Ishikawa (cell line): ENCODE measurements at regions not wholly inside any gene's neighbourhood (a gene's known extent, or its start where the extent isn't known, plus 50 kb on each side); places are given as distances from the start of the nearest gene placed in this dataset.

ENCODE experiments used
- CEBPB ChIP-seq: IDR thresholded peaks from 2 replicates; pipeline ENCODE4 v1.6.1; 2012
- CREB1 ChIP-seq: IDR thresholded peaks from 2 replicates; pipeline ENCODE4 v1.6.1; 2012; ENCODE audit warnings: low read depth
- EGR1 ChIP-seq: IDR thresholded peaks from 2 replicates; pipeline ENCODE4 v1.6.1; 2012
- EP300 ChIP-seq: IDR thresholded peaks from 2 replicates; pipeline ENCODE4 v1.6.1; 2012; ENCODE audit warnings: borderline replicate concordance
- FOXM1 ChIP-seq: IDR thresholded peaks from 2 replicates; pipeline ENCODE4 v1.6.1; 2012; ENCODE audit warnings: low read depth, borderline replicate concordance
- NFIC ChIP-seq: IDR thresholded peaks from 2 replicates; pipeline ENCODE4 v1.6.1; 2012
- RAD21 ChIP-seq: IDR thresholded peaks from 2 replicates; pipeline ENCODE4 v1.6.1; 2012; ENCODE audit warnings: low read depth
- REST ChIP-seq: IDR thresholded peaks from 2 replicates; pipeline ENCODE4 v1.6.1; 2012; ENCODE audit warnings: low read depth, mild to moderate bottlenecking
- TAF1 ChIP-seq: IDR thresholded peaks from 2 replicates; pipeline ENCODE4 v1.6.1; 2012; ENCODE audit warnings: low read depth, mild to moderate bottlenecking
- TCF12 ChIP-seq: IDR thresholded peaks from 2 replicates; pipeline ENCODE4 v1.6.1; 2012; ENCODE audit warnings: low read depth
- TEAD4 ChIP-seq: IDR thresholded peaks from 2 replicates; pipeline ENCODE4 v1.6.1; 2012
- YY1 ChIP-seq: IDR thresholded peaks from 2 replicates; pipeline ENCODE4 v1.6.1; 2012; ENCODE audit warnings: low read depth
- ZBTB7A ChIP-seq: IDR thresholded peaks from 2 replicates; pipeline ENCODE4 v1.6.1; 2012; ENCODE audit warnings: low read depth
- TF ChIP-seq, protein P1 (sequence below): IDR thresholded peaks from 2 replicates; pipeline ENCODE4 v1.6.1; 2012

DNA sequence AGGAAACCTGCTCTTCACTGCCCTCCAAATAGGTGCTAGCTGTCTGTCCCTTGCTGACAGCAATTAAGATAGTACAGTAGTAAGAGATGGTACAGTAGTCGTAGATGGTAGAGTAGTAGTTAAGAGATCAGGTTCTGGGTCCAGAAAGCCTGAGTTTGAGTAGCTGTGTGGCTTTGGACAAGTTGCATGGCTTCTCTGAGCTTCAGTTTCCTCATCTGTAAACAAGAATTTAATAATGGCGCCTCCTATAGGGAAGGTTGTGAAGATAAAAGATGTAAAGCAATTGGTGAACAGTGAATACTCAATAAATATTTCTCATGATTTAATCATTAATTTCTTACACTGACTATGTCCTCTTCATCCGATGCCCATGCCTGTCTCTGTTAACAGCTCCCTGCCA is 86.9 kb upstream of the BCL6 start:
- no peak for TF ChIP-seq CEBPB
- no peak for TF ChIP-seq FOXM1
- no peak for TF ChIP-seq TCF12
- peak; percentile 31; the same call in 1 of the 2 replicates for TF ChIP-seq RAD21
- TF ChIP-seq CREB1 = no peak
- TF ChIP-seq, protein P1, sequence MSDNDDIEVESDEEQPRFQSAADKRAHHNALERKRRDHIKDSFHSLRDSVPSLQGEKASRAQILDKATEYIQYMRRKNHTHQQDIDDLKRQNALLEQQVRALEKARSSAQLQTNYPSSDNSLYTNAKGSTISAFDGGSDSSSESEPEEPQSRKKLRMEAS = no peak
- TF ChIP-seq TAF1 = no peak
- TF ChIP-seq REST = no peak
- no peak for TF ChIP-seq EP300
- TF ChIP-seq YY1 = no peak
- TF ChIP-seq TEAD4 = no peak
- no peak for TF ChIP-seq NFIC
- no peak for TF ChIP-seq ZBTB7A
- no peak for TF ChIP-seq EGR1
